NCI-H345 (cell line): ENCODE measurements at regions not wholly inside any gene's neighbourhood (a gene's known extent, or its start where the extent isn't known, plus 50 kb on each side); places are given as distances from the start of the nearest gene placed in this dataset.

Source experiments
- DNase-seq: peaks from one replicate; lab custom pipeline; 2025; lab: John Stamatoyannopoulos, UW

- no peak for DNase-seq
Observed at GRCh38 chr12:124369055-124369826, 74.3 kb downstream of the RFLNA start.

- DNase-seq: no peak
Observed at GRCh38 chr12:124368421-124369032, 73.6 kb downstream of the RFLNA start.

- no peak for DNase-seq
Observed at GRCh38 chr12:124365726-124366430, 71.0 kb downstream of the RFLNA start.
